GM12892 (cell line): ENCODE measurements at regions not wholly inside any gene's neighbourhood (a gene's known extent, or its start where the extent isn't known, plus 50 kb on each side); places are given as distances from the start of the nearest gene placed in this dataset.

Experiments
- POLR2A ChIP-seq: IDR thresholded peaks from 2 replicates; pipeline ENCODE4 v1.6.1; 2011; ENCODE audit warnings: low read depth, low read length, control low read depth
- POLR2AphosphoS5 ChIP-seq: IDR thresholded peaks from 2 replicates; pipeline ENCODE4 v1.6.1; 2011; ENCODE audit warnings: low read depth, low read length, control low read depth
- TAF1 ChIP-seq: IDR thresholded peaks from 2 replicates; pipeline ENCODE4 v1.6.1; 2011; ENCODE audit warnings: low read depth, mild to moderate bottlenecking, control low read depth, low read length, borderline replicate concordance

- TF ChIP-seq POLR2A (no peak), POLR2AphosphoS5 (no peak), TAF1 (no peak)
Observed at GRCh38 chr2:224210286-224211180, 171.4 kb upstream of the SERPINE2 start.
